ENCODE measurements at regions not wholly inside any gene's neighbourhood (a gene's known extent, or its start where the extent isn't known, plus 50 kb on each side); places are given as distances from the start of the nearest gene placed in this dataset.

DNA sequence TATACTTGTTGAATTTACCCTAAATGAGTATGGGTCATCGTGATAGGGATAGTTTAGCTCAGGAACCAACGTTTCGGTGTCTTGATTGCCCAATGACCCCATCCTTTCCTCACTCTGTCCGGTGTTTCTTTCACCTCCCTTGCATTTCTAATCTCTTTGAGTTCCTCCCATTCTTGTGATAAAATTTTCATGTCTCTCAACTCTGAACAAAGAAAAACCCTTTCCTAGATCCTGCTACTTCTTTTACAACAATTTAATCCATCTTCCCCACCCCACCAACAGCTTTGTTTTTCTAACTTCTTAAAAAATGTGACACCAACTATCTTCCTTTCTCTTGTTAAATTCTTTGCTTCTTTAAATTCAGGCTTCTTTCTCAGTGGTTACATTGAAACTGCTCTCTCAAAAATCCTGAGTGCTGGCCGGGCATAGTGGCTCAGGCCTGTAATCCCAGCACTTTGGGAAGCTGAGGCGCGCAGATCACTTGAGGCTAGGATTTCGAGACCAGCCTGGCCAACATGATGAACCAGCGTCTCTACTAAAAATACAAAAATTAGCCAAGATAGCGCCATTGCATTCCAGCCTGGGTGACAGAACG, 130.3 kb upstream of the MINDY3 start:
- DNase-seq (ENCODE audit: low read depth, low spot score) = no peak
- Histone ChIP-seq H3K9ac (replicated peaks; ENCODE audit: extremely low read depth, insufficient read depth, low read length) (no peak overlapping the region), H3K9me1 (replicated peaks; ENCODE audit: control insufficient read depth, extremely low read depth, insufficient read depth, low read length) (no peaks in the 10 kb centered on the region), H3K36me3 (ENCODE audit: control insufficient read depth in 2 of 2, extremely low read depth in 1 of 2, insufficient read depth in 2 of 2, low read length in 2 of 2) (no peaks in the 10 kb centered on the region), H3K27me3 (ENCODE audit: control insufficient read depth in 2 of 2, insufficient read depth in 2 of 2, low read length in 2 of 2) (no peaks in the 10 kb centered on the region), H3K9me3 (replicated peaks; ENCODE audit: control insufficient read depth, insufficient read depth, low read length) (no peaks in the 10 kb centered on the region), H3K79me2 (ENCODE audit: control insufficient read depth, insufficient read depth, low read length) (no peaks in the 10 kb centered on the region), H3K4me2 (ENCODE audit: insufficient read depth, low read length) (no peak overlapping the region), H3K4me1 (ENCODE audit: control insufficient read depth, extremely low read depth, insufficient read depth, low read length) (no peaks in the 10 kb centered on the region), H4K20me1 (replicated peaks; ENCODE audit: control insufficient read depth, extremely low read depth, insufficient read depth, low read length) (no peaks in the 10 kb centered on the region), H2AFZ (ENCODE audit: low read depth, low read length) (no peak overlapping the region), H3K27ac (ENCODE audit: insufficient read depth, low read depth, low read length) (no peak overlapping the region), H3K4me3 (replicated peaks in 1 of 3; ENCODE audit: insufficient read depth in 1 of 3, low read depth in 1 of 3, low read length in 3 of 3) (no peak overlapping the region)
- no peak for FAIRE-seq
- no peak for TF ChIP-seq FOS (IDR thresholded peaks at IDR 0.05; ENCODE audit: borderline replicate concordance, insufficient read depth, low read length)
- no peak for TF ChIP-seq POLR2AphosphoS5 (IDR thresholded peaks at IDR 0.05; ENCODE audit: insufficient read depth, low read depth, low read length)
- no peak for TF ChIP-seq JUN (IDR thresholded peaks at IDR 0.05; ENCODE audit: borderline replicate concordance, insufficient read depth, insufficient read length, low read depth)
- TF ChIP-seq MYC (IDR thresholded peaks at IDR 0.05; ENCODE audit: low read depth, low read length) = no peak
- no peak for TF ChIP-seq CTCF (IDR thresholded peaks at IDR 0.05; ENCODE audit: extremely low read depth in 1 of 2, insufficient read depth in 1 of 2, low read depth in 1 of 2, low read length in 2 of 2)
- TF ChIP-seq EZH2 (IDR thresholded peaks at IDR 0.05; ENCODE audit: borderline replicate concordance, low read depth, low read length, severe bottlenecking) = no peak
- TF ChIP-seq MAX (IDR thresholded peaks at IDR 0.05; ENCODE audit: insufficient read depth, insufficient read length) = no peak
- no peak for TF ChIP-seq POLR2A (IDR thresholded peaks at IDR 0.05; ENCODE audit: low read depth, low read length)
- TF ChIP-seq GATA2 (IDR thresholded peaks at IDR 0.05; ENCODE audit: insufficient read depth, insufficient read length, low read depth, low read length) = no peak
- intact Hi-C loops (cut with micrococcal nuclease) (no loop called here), dilution Hi-C loops (cut with MboI; ENCODE audit: extremely low pct_ligation_motif_present, low sequenced_read_pairs) (no loop called here)
- CTCF ChIA-PET = no interaction called here
- POLR2A ChIA-PET = no interaction called here
- BruUV-seq (replicated peaks) = no TSS peak

All from endothelial cell of umbilical vein (primary cell).